Neural cell (in vitro differentiated cells): ENCODE measurements at regions not wholly inside any gene's neighbourhood (a gene's known extent, or its start where the extent isn't known, plus 50 kb on each side); places are given as distances from the start of the nearest gene placed in this dataset.

Experiments
- H2AFZ ChIP-seq: fragments of 200-600, 300-800 bp; sonication (generic), shearing (Covaris generic); 2 replicates; pipeline ENCODE4 v1.6.0; 2014; ENCODE audit warnings: low read depth, mild to moderate bottlenecking, antibody characterized with exemption, low read length, moderate library complexity
- H3F3A ChIP-seq: fragments of 200-600 bp; shearing (Covaris generic); 2 replicates; pipeline ENCODE4 v1.6.1; 2016; ENCODE audit warnings: mild to moderate bottlenecking, moderate library complexity, mixed read lengths, antibody characterized with exemption, low read length; ENCODE audit not compliant: insufficient read depth, poor library complexity, severe bottlenecking
- H3K27ac ChIP-seq: fragments of 200-600, 300-800 bp; sonication (generic), shearing (Covaris generic); 2 replicates; pipeline ENCODE4 v1.5.1; 2014; ENCODE audit warnings: mild to moderate bottlenecking, low read length, moderate library complexity
- H3K27me3 ChIP-seq: fragments of 300-800, 200-600 bp; sonication (generic), shearing (Covaris generic); 2 replicates; pipeline ENCODE4 v1.6.0; 2014; ENCODE audit warnings: mild to moderate bottlenecking, low read depth, low read length, moderate library complexity; ENCODE audit not compliant: insufficient read depth
- H3K36me3 ChIP-seq: fragments of 300-800, 200-600 bp; sonication (generic), shearing (Covaris generic); 2 replicates; pipeline ENCODE4 v1.5.1; 2014; ENCODE audit warnings: mild to moderate bottlenecking, antibody characterized with exemption, low read length, moderate library complexity; ENCODE audit not compliant: insufficient read depth
- H3K4me2 ChIP-seq: fragments of 300-800, 200-600 bp; sonication (generic), shearing (Covaris generic); 2 replicates; pipeline ENCODE4 v1.6.0; 2014; ENCODE audit warnings: mild to moderate bottlenecking, low read length
- H3K4me3 ChIP-seq: fragments of 300-800, 200-600 bp; sonication (generic), shearing (Covaris generic); 2 replicates; pipeline ENCODE4 v1.5.1; 2014; ENCODE audit warnings: mild to moderate bottlenecking, low read length, moderate library complexity
- H3K79me2 ChIP-seq: fragments of 200-600 bp; shearing (Covaris generic); replicated peaks from 2 replicates; pipeline ENCODE4 v1.6.0; 2014; ENCODE audit warnings: mild to moderate bottlenecking, low read length, moderate library complexity; ENCODE audit not compliant: insufficient read depth
- H3K9ac ChIP-seq: fragments of 300-800, 200-600 bp; sonication (generic), shearing (Covaris generic); 2 replicates; pipeline ENCODE4 v1.6.1; 2016; ENCODE audit warnings: mild to moderate bottlenecking, low read length, mixed read lengths
- H3K9me2 ChIP-seq: fragments of 200-600 bp; shearing (Covaris generic); 2 replicates; pipeline ENCODE4 v1.6.1; 2016; ENCODE audit warnings: mild to moderate bottlenecking, low read length, mixed read lengths; ENCODE audit not compliant: insufficient read depth
- H3K9me3 ChIP-seq: fragments of 200-600, 300-800 bp; sonication (generic), shearing (Covaris generic); 2 replicates; pipeline ENCODE4 v1.6.1; 2016; ENCODE audit warnings: mild to moderate bottlenecking, mixed run types, low read length, moderate library complexity, mixed read lengths
- H4K20me1 ChIP-seq: fragments of 200-600 bp; shearing (Covaris generic); 2 replicates; pipeline ENCODE4 v1.6.1; 2016; ENCODE audit warnings: mild to moderate bottlenecking, mixed run types; ENCODE audit not compliant: insufficient read depth
- EP300 ChIP-seq: fragments of 450-650 bp; conservative IDR thresholded peaks from 2 replicates; pipeline ENCODE4 v1.6.1; 2014; ENCODE audit warnings: antibody characterized with exemption, mild to moderate bottlenecking, moderate library complexity; ENCODE audit not compliant: poor library complexity, severe bottlenecking
- EZH2 ChIP-seq: fragments of 200-600, 300-800 bp; shearing (Covaris generic), sonication (generic); IDR thresholded peaks from 2 replicates; pipeline ENCODE4 v1.6.1; 2014; ENCODE audit warnings: antibody characterized with exemption, low read length, borderline replicate concordance, mild to moderate bottlenecking; ENCODE audit not compliant: insufficient read depth, poor library complexity, severe bottlenecking
- POLR2AphosphoS5 ChIP-seq: IDR thresholded peaks from 2 replicates; pipeline ENCODE4 v1.6.1; 2012
- RAD21 ChIP-seq: fragments of 450-650 bp; conservative IDR thresholded peaks from 2 replicates; pipeline ENCODE4 v1.6.1; 2014; ENCODE audit warnings: antibody characterized with exemption, mild to moderate bottlenecking, moderate library complexity
- SMC3 ChIP-seq: fragments of 450-650 bp; conservative IDR thresholded peaks from 2 replicates; pipeline ENCODE4 v1.6.1; 2014; ENCODE audit warnings: antibody characterized with exemption, mild to moderate bottlenecking, moderate library complexity; ENCODE audit not compliant: poor library complexity
- TAF1 ChIP-seq: IDR thresholded peaks from 2 replicates; pipeline ENCODE4 v1.6.1; 2012; ENCODE audit warnings: low read depth
- TF ChIP-seq, protein P1 (sequence below): fragments of 450-650 bp; IDR thresholded peaks from 2 replicates; pipeline ENCODE4 v1.5.1; 2014; ENCODE audit warnings: antibody characterized with exemption, mild to moderate bottlenecking, moderate library complexity; ENCODE audit not compliant: poor library complexity, severe bottlenecking
- TF ChIP-seq, protein P2 (sequence below): IDR thresholded peaks from 2 replicates; pipeline ENCODE4 v1.6.1; 2012; ENCODE audit warnings: borderline replicate concordance

DNA sequence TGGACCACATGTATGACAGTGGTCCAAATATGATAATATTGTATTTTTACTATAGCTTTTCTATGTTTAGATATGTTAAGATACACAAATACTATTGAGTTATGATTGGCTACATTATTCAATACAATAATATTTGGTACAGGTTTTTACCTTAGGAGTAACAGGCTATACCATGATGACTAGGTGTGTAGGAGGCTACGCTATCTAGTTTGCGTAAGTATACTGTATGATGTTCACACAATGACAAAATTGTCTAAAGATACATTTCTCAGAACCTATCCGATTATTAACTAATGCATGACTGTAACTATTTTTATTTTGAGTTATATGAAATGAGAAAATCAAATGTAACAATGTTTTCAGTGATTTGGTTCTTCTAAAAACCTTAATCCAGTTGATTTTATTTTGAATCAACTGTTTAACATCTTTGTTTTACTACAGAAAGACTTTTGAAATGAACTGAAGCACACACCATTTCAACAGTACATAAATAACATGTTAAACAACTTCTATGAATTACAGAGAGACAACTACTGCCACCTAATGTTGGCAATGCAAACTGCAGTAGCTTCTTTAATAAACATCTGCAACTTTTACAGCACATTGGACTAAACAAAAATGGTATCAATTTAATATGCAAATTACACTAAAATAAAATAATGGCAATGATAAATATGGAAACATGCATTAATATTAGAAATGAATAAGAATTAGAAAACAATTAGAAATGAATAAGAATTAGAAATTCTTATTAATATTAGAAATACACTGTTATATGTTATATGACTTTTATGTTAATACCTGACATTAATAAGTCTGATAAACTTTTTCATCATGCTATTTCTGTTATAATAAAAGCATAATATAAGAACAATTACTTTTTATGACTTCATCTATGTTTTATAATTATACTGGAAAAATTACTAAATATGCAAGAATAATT lies 255.7 kb downstream of the MBNL1 start:
- Histone ChIP-seq H3K36me3 (no peaks in the 10 kb centered on the region), H3K79me2 (no peaks in the 10 kb centered on the region), H4K20me1 (no peaks in the 10 kb centered on the region), H3K4me2 (no peak overlapping the region), H3K27me3 (no peaks in the 10 kb centered on the region), H2AFZ (no peak overlapping the region), H3K27ac (no peak overlapping the region), H3K9me2 (no peaks in the 10 kb centered on the region), H3K9me3 (no peaks in the 10 kb centered on the region), H3K9ac (no peak overlapping the region), H3F3A (no peaks in the 10 kb centered on the region), H3K4me3 (no peak overlapping the region)
- TF ChIP-seq POLR2AphosphoS5 (no peak), RAD21 (peak; percentile 84), SMC3 (peak; percentile 77), EP300 (no peak), TAF1 (no peak)
- TF ChIP-seq, protein P1, sequence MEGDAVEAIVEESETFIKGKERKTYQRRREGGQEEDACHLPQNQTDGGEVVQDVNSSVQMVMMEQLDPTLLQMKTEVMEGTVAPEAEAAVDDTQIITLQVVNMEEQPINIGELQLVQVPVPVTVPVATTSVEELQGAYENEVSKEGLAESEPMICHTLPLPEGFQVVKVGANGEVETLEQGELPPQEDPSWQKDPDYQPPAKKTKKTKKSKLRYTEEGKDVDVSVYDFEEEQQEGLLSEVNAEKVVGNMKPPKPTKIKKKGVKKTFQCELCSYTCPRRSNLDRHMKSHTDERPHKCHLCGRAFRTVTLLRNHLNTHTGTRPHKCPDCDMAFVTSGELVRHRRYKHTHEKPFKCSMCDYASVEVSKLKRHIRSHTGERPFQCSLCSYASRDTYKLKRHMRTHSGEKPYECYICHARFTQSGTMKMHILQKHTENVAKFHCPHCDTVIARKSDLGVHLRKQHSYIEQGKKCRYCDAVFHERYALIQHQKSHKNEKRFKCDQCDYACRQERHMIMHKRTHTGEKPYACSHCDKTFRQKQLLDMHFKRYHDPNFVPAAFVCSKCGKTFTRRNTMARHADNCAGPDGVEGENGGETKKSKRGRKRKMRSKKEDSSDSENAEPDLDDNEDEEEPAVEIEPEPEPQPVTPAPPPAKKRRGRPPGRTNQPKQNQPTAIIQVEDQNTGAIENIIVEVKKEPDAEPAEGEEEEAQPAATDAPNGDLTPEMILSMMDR = peak; percentile 82

DNA sequence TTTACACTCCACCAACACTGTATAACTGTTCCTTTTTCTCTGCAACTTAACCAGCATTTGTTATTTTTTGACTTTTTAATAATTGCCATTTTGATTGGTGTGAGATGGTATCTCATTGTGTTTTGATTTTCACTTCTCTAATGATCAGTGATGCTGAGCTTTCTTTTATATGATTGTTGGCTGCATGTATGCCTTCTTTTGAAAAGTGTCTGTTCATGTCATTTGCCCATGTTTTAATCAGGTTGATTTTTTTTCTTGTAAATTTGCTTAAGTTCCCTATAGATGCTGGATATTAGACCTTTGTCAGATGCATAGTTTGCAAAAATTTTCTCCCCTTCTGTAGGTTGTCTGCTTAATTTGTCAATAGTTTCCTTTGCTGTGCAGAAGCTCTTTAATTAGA lies 263.0 kb downstream of the MBNL1 start:
- Histone ChIP-seq H3K79me2 (no peaks in the 10 kb centered on the region), H3K27me3 (no peaks in the 10 kb centered on the region), H3K36me3 (no peaks in the 10 kb centered on the region), H2AFZ (no peak overlapping the region), H3K4me2 (no peak overlapping the region), H3K4me3 (no peak overlapping the region), H4K20me1 (no peaks in the 10 kb centered on the region), H3K9ac (no peak overlapping the region), H3K9me2 (no peaks in the 10 kb centered on the region), H3F3A (no peaks in the 10 kb centered on the region), H3K27ac (no peak overlapping the region), H3K9me3 (no peaks in the 10 kb centered on the region)
- TF ChIP-seq RAD21 (no peak), EZH2 (no peak), POLR2AphosphoS5 (no peak)
- TF ChIP-seq, protein P2, sequence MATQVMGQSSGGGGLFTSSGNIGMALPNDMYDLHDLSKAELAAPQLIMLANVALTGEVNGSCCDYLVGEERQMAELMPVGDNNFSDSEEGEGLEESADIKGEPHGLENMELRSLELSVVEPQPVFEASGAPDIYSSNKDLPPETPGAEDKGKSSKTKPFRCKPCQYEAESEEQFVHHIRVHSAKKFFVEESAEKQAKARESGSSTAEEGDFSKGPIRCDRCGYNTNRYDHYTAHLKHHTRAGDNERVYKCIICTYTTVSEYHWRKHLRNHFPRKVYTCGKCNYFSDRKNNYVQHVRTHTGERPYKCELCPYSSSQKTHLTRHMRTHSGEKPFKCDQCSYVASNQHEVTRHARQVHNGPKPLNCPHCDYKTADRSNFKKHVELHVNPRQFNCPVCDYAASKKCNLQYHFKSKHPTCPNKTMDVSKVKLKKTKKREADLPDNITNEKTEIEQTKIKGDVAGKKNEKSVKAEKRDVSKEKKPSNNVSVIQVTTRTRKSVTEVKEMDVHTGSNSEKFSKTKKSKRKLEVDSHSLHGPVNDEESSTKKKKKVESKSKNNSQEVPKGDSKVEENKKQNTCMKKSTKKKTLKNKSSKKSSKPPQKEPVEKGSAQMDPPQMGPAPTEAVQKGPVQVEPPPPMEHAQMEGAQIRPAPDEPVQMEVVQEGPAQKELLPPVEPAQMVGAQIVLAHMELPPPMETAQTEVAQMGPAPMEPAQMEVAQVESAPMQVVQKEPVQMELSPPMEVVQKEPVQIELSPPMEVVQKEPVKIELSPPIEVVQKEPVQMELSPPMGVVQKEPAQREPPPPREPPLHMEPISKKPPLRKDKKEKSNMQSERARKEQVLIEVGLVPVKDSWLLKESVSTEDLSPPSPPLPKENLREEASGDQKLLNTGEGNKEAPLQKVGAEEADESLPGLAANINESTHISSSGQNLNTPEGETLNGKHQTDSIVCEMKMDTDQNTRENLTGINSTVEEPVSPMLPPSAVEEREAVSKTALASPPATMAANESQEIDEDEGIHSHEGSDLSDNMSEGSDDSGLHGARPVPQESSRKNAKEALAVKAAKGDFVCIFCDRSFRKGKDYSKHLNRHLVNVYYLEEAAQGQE = no peak

DNA sequence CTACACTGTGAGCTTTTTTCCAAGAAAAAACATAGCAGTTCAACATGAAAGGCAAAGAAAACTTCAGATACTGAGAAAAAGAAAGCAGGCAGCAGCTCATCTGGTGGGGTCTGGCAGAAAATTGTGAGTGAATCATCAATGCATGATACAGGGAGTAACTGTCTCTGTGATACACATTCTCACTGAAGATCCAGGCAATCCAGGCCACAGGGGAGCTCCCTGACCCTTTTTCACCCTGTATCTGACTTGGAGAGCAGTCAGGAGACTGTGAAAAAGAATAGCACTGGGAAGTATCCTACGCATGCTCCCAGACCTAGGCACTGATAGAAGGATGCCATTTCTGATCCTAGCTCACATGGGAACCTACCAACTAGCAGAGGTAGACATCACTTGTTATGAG lies 269.8 kb downstream of the MBNL1 start:
- H2AFZ ChIP-seq = no peak overlapping the region
- no peak overlapping the region for H3K9ac ChIP-seq
- no peak overlapping the region for H3K4me2 ChIP-seq
- H3K79me2 ChIP-seq = no peaks in the 10 kb centered on the region
- TF ChIP-seq POLR2AphosphoS5 = no peak
- H3K9me2 ChIP-seq = no peaks in the 10 kb centered on the region
- no peaks in the 10 kb centered on the region for H4K20me1 ChIP-seq
- H3K27me3 ChIP-seq = no peaks in the 10 kb centered on the region
- no peaks in the 10 kb centered on the region for H3K9me3 ChIP-seq
- H3K4me3 ChIP-seq = no peak overlapping the region
- no peak overlapping the region for H3K27ac ChIP-seq
- H3F3A ChIP-seq = no peaks in the 10 kb centered on the region
- no peaks in the 10 kb centered on the region for H3K36me3 ChIP-seq
